ENCODE measurements at regions not wholly inside any gene's neighbourhood (a gene's known extent, or its start where the extent isn't known, plus 50 kb on each side); places are given as distances from the start of the nearest gene placed in this dataset.

DNA sequence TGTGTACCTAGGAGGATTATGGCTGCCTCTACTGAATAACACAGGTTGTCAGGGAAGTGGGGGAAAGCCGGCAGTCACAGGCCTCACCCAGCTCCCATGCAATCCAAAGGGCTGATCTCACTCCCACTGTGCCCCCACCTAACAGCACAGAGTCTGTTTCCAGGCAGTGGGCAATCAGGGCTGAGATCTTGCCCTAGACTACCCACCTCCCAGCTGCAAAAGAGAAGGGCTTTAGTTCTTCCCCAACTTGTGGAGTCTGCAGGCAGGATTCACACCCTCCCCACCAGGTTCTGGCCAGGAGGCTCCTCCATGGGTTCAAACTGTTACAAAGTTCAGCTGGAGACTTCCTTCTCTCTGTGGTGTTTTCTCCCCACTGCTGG is 66.0 kb upstream of the OLIG3 start:
- intact Hi-C loops (cut with micrococcal nuclease): no loop called here
- peak overlapping the region; percentile 35 for H3K27ac Mint-ChIP-seq
- Histone ChIP-seq H4K20me1 (ENCODE audit: control insufficient read depth, insufficient read depth, low read length, poor library complexity, severe bottlenecking) (no peaks in the 10 kb centered on the region), H3K9me3 (ENCODE audit: control extremely low read depth in 1 of 3, control insufficient read depth in 2 of 3, insufficient read depth in 1 of 3, low read length in 2 of 3) (peaks cover 0 to 7% (median 0%) of the 10 kb centered on the region in 3 donors), H3K79me2 (ENCODE audit: control insufficient read depth, insufficient read depth, low read length) (no peaks in the 10 kb centered on the region), H3K9ac (ENCODE audit: low read length) (no peak overlapping the region), H3K4me3 (ENCODE audit: control extremely low read depth in 1 of 5, extremely low read depth in 1 of 5, insufficient read depth in 1 of 5, low read depth in 2 of 5, low read length in 4 of 5) (no peak overlapping the region), H3K4me2 (replicated peaks; ENCODE audit: low read depth, low read length, poor library complexity, severe bottlenecking) (no peak overlapping the region), H3K27me3 (replicated peaks in 1 of 4; ENCODE audit: control extremely low read depth in 1 of 4, control insufficient read depth in 3 of 4, insufficient read depth in 4 of 4, low read length in 3 of 4) (peaks cover 0 to 17% (median 2%) of the 10 kb centered on the region in 4 experiments), H3K4me1 (ENCODE audit: control insufficient read depth in 2 of 2, insufficient read depth in 2 of 2, low read length in 2 of 2) (no peaks in the 10 kb centered on the region), H3K36me3 (replicated peaks in 1 of 2; ENCODE audit: control extremely low read depth in 1 of 2, control insufficient read depth in 1 of 2, extremely low read depth in 1 of 2, insufficient read depth in 2 of 2, low read length in 1 of 2) (no peaks in the 10 kb centered on the region), H2AFZ (ENCODE audit: insufficient read depth, low read depth, low read length, poor library complexity, severe bottlenecking) (no peak overlapping the region), H3K27ac (ENCODE audit: low read length in 2 of 2) (no peak overlapping the region)
- 100% methylated on average over 1 of the region's 1 CpG for WGBS (ENCODE audit: insufficient coverage)
- H3K27me3 Mint-ChIP-seq: peaks cover 53% of the 10 kb centered on the region
- no peaks in the 10 kb centered on the region for H3K4me1 Mint-ChIP-seq
- DNase-seq: no peak
- H3K4me3 Mint-ChIP-seq: no peak overlapping the region
- no peak for ATAC-seq (ENCODE audit: low read depth)
- TF ChIP-seq EZH2 (IDR thresholded peaks at IDR 0.05; ENCODE audit: borderline replicate concordance, insufficient read depth, low read depth, low read length, poor library complexity, severe bottlenecking) (no peak), CTCF (IDR thresholded peaks at IDR 0.05) (no peak)
- ChIA-PET POLR2A (no interaction called here), CTCF (no interaction called here)
- no peaks in the 10 kb centered on the region for H3K9me3 Mint-ChIP-seq (ENCODE audit: insufficient read depth)

- TF ChIP-seq EZH2 (IDR thresholded peaks at IDR 0.05; ENCODE audit: borderline replicate concordance, insufficient read depth, low read depth, low read length, poor library complexity, severe bottlenecking): no peak
- TF ChIP-seq CTCF (IDR thresholded peaks at IDR 0.05): no peak
- Histone ChIP-seq H3K4me1 (ENCODE audit: control insufficient read depth in 2 of 2, insufficient read depth in 2 of 2, low read length in 2 of 2) (no peaks in the 10 kb centered on the region), H3K4me3 (ENCODE audit: control extremely low read depth in 1 of 5, extremely low read depth in 1 of 5, insufficient read depth in 1 of 5, low read depth in 2 of 5, low read length in 4 of 5) (no peak overlapping the region), H2AFZ (ENCODE audit: insufficient read depth, low read depth, low read length, poor library complexity, severe bottlenecking) (no peak overlapping the region), H3K27ac (ENCODE audit: low read length in 2 of 2) (no peak overlapping the region), H3K27me3 (replicated peaks in 1 of 4; ENCODE audit: control extremely low read depth in 1 of 4, control insufficient read depth in 3 of 4, insufficient read depth in 4 of 4, low read length in 3 of 4) (peaks cover 0 to 15% (median 7%) of the 10 kb centered on the region in 4 experiments), H4K20me1 (ENCODE audit: control insufficient read depth, insufficient read depth, low read length, poor library complexity, severe bottlenecking) (no peaks in the 10 kb centered on the region), H3K79me2 (ENCODE audit: control insufficient read depth, insufficient read depth, low read length) (no peaks in the 10 kb centered on the region), H3K9me3 (ENCODE audit: control extremely low read depth in 1 of 3, control insufficient read depth in 2 of 3, insufficient read depth in 1 of 3, low read length in 2 of 3) (no peaks in the 10 kb centered on the region), H3K36me3 (replicated peaks in 1 of 2; ENCODE audit: control extremely low read depth in 1 of 2, control insufficient read depth in 1 of 2, extremely low read depth in 1 of 2, insufficient read depth in 2 of 2, low read length in 1 of 2) (no peaks in the 10 kb centered on the region), H3K9ac (ENCODE audit: low read length) (no peak overlapping the region), H3K4me2 (replicated peaks; ENCODE audit: low read depth, low read length, poor library complexity, severe bottlenecking) (no peak overlapping the region)
- Mint-ChIP-seq H3K9me3 (ENCODE audit: insufficient read depth) (no peaks in the 10 kb centered on the region), H3K27me3 (peaks cover 50% of the 10 kb centered on the region), H3K27ac (no peak overlapping the region), H3K4me3 (no peak overlapping the region), H3K4me1 (no peaks in the 10 kb centered on the region)
- ChIA-PET CTCF (no interaction called here), POLR2A (no interaction called here)
- ATAC-seq (ENCODE audit: low read depth) (no peak), DNase-seq (no peak)
- 100% methylated on average over 1 of the region's 1 CpG for WGBS (ENCODE audit: insufficient coverage)
- intact Hi-C loops (cut with micrococcal nuclease): no loop called here
Measured at GRCh38 chr6:137568067-137568466, 73.9 kb upstream of the OLIG3 start.
